GM18870 (cell line): ENCODE measurements at regions not wholly inside any gene's neighbourhood (a gene's known extent, or its start where the extent isn't known, plus 50 kb on each side); places are given as distances from the start of the nearest gene placed in this dataset.
"Not testable (repeated sequence)": the region's sequence is repeated elsewhere in the genome, so short reads cannot be mapped to it uniquely, and the experiment has no call there.

Source experiments
- ATAC-seq: cut with Tn5 transposase; IDR thresholded peaks from one replicate; pipeline ENCODE4 v1.9.1; 2021; ENCODE audit warnings: moderate library complexity; ENCODE audit not compliant: unreplicated experiment

DNA sequence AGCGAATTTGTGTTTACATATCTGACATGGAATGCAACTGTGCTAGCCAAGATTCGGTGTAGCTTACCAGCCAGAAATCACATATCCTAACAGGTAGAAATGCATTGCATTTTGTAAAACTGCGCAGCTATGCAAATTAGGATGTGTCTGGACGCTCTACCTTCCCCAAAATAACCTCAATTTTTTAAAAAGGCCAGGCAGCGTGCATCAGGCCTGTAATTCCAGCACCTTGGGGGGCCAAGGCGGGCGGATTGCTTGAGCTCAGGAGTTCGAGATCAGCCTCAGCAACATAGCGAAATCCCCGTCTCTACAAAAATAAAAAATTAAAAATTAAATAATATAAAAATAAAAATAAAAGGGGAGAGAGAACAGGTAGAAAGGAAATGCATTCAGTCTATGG, 305.0 kb downstream of the TYW1 start:
- no peak for ATAC-seq

- ATAC-seq: peak; percentile 89
Measured at GRCh38 chr7:67302113-67303039, 305.7 kb downstream of the TYW1 start.

DNA sequence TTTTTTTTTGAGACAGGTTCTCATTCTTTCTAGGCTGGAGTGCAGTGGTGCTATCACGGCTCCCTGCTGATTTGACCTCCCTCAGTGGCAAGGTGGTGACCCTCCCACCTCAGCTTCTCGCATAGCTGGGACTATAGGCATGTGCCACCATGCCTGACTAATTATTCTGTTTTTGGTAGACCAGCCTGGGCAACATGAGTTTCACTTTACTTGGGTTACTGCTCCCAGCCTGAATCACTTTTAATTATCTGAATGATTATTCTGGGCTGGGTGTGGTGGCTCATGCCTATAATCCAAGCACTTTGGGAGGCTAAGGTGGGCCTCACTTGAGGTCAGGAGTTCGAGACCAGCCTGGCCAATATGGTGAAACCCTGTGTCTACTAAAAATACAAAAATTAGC, 308.2 kb downstream of the TYW1 start:
- not testable (repeated sequence) for ATAC-seq

DNA sequence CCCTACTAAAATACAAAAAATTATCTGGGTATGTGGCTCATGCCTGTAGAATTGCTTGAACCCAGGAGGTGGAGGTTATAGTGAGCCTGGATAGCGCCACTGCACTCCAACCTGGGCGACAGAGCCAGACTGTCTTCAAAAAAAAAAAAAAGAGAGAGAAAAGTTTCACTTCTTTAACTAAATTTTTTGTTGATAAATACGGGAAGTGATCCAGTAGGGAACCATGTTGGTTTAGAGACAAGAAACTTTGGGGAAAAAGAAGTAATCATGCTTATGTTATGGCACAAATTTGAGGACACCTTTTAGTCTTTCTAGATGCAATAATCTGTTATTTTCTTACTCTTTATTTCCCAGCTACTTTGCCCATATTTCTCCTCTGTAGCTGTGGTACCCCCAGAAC, 309.7 kb downstream of the TYW1 start:
- no peak for ATAC-seq

- no peak for ATAC-seq
Measured at GRCh38 chr7:67309764-67310549, 313.3 kb downstream of the TYW1 start.

- no peak for ATAC-seq
Measured at GRCh38 chr7:67311901-67312300, 315.3 kb downstream of the TYW1 start.

GRCh38 chr7:67313213-67313612, 316.6 kb downstream of the TYW1 start:
- no peak for ATAC-seq

GRCh38 chr7:67316902-67317301, 320.3 kb downstream of the TYW1 start:
- not testable (repeated sequence) for ATAC-seq

DNA sequence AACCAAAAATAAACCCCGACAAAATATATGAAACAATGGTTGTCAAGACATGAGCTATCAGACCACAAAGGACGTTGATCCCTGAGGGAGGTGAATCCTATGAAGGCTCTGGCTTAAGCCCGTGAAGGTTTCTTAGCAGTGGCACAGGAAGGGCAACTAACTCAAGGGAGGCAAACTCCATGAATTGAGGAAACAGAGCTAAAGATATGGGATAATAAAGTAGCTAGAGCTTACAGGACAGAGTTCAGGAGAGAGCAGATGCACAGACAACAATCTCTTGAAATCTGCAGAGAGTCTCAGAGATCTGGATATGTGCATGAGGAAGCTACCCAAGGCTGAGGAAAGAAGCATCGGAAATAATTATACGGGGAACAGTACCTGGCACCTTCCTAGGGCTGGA, 331.6 kb downstream of the TYW1 start:
- ATAC-seq: not testable (repeated sequence)

DNA sequence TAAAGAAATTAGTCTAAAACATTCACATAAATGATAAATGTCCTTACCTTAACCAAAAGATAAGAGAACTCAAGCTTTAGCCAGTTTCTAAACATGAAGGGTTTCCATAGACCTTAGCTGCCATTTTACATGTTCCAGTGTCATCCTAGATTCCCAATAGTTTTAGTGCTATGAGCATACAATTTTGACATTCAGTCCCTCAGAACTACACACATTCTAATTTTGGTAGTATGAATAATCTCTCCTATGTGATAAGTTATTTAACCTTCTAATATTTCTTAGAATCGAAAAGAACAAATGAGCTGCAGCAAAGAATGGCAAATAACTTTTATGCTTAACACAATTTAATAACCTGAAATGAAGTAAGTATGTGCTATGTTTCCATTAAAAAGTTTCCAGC, 338.5 kb downstream of the TYW1 start:
- ATAC-seq: not testable (repeated sequence)

- not testable (repeated sequence) for ATAC-seq
Measured at GRCh38 chr7:67335663-67336062, 339.0 kb downstream of the TYW1 start.

DNA sequence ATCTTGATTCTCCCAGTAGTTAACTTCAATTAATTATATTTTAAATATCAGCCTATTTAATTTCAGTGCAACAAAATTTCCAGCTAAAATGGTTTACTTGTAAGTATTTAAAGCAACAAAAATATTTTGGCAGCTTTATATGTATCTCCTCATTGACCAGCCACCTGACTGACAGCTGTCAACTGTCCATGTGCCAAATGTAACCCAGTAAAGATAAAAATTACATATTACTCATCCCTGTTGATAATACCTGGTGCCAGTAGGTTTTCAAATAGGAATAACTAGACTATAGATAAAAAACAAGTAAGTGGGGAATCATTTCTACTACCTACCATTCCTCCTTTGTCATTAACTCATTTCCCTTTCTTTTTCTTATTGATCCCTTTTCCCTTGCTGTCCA, 341.9 kb downstream of the TYW1 start:
- not testable (repeated sequence) for ATAC-seq

DNA sequence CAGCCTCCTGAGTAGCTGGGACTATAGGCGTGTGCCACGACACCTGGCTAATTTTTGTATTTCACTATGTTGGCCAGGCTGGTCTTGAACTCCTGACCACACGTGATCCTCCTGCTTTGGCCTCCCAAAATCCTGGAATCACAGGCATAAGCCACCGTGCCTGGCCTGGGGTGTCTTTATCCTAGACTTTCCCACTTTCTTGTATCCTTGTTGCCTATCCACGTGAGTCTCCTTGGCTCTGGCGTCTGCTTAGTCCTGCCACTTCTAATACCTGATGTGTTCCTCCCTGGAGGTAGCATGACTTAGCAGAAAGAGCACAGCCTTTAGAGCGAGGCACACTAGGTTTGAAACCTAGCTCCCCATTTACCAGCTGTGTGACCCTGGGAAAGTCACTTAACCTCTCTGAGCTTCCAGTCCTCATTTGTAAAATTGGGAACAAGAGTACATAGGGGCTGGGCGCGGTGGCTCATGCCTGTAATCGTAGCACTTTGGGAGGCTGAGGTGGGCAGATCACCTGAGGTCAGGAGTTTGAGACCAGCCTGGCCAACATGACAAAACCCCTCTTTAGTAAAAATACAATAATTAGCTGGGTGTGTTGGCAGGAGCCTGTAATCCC, 344.6 kb downstream of the TYW1 start:
- ATAC-seq: no peak

DNA sequence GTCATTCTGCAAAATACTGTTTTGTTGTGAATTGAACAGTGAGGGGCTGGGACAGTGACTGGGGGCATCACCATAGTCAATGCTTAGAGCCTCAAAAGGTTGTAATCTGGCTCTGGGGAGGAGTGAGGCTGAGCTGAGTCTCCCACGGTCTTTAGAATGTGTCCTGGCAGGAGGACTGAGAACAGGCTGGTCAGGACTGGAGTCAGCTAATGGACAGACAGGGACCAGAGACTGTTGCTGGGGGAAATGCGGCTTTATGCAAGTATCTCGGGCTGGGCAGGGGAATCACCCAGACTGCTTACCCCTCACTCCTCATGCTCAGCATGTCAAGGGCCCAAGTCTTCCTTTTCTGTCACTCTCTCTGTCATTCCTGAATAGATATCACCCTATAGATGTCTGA, 346.5 kb downstream of the TYW1 start:
- ATAC-seq: no peak

GRCh38 chr7:67343572-67343971, 346.9 kb downstream of the TYW1 start:
- no peak for ATAC-seq

- ATAC-seq: no peak
Measured at GRCh38 chr7:67344481-67345193, 348.0 kb downstream of the TYW1 start.

DNA sequence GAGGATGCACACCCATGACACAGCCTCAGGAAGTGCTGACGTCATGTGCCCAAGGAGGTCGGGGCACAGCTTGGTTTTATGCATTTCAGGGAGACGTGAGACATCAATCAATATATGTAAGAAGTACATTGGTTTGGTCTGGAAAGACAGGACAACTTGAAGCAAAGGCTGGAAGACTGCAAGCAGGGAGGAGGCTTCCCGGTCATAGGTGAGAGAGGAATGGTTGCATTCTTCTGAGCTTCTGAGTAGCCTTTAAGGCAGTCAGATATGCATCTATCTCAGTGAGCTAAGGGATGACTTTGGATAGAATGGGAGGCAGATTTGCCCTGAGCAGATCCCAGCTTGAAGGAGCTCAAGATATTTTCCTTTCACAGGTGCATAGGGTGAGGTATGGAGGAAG, 349.5 kb downstream of the TYW1 start:
- no peak for ATAC-seq

DNA sequence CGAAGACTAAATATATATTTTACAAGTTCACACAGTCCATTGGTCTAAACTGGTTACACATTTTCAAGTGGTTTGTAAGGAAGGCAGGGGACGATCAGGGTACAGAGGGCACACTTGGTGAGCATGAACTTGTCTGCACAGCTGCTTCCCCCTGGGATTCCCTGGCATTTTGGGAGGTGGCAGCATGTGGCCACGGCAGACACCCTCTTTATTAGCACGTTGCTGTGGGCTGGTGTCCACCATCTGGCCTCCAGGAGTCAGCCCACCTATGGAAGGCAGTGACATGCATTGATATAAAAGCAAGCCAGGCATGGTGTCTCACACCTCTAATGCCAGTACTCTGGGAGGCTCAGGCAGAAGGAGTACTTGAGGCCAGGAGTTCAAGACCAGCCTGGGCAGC, 350.2 kb downstream of the TYW1 start:
- no peak for ATAC-seq

DNA sequence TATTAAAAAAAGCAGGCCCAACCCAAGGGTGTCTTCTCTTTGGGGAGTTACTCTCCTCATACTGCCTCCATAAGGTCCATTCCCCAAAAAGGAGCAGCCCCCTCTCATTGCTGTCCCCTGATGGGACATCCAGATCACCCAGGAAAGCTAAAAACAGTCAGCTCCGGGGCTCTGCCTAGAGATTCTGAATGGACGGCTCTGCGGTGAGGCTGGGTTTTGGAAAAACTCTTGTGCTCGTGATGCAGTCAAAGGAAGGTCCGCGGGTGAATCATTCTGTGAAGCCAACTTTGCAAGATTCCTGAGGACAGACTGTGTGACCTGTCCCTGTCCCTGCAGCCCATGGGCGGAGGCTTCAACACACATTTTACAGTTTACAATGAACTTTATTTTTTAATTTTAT, 351.5 kb downstream of the TYW1 start:
- ATAC-seq: no peak

GRCh38 chr7:67357653-67358052, 361.0 kb downstream of the TYW1 start:
- not testable (repeated sequence) for ATAC-seq

GRCh38 chr7:67358316-67358715, 361.7 kb downstream of the TYW1 start:
- ATAC-seq: not testable (repeated sequence)
